PC-9 (cell line): ENCODE measurements at regions not wholly inside any gene's neighbourhood (a gene's known extent, or its start where the extent isn't known, plus 50 kb on each side); places are given as distances from the start of the nearest gene placed in this dataset.
"Not testable (repeated sequence)": the region's sequence is repeated elsewhere in the genome, so short reads cannot be mapped to it uniquely, and the experiment has no call there.

Experiments used
- BruUV-seq: library from RNA; stranded (reverse); fragments of 400-500 nt; replicated peaks from 2 replicates; lab custom pipeline; 2021; lab: Mats Ljungman, UMichigan
- CTCF ChIA-PET: fragments of 300-600 bp; sonication (Branson Sonifier 250); formaldehyde crosslinking; loops from one replicate; lab custom pipeline; 2022; ENCODE audit warnings: antibody characterized with exemption; lab: Charles Lee
- POLR2A ChIA-PET: fragments of 300-600 bp; sonication (Branson Sonifier 250); formaldehyde crosslinking; loops from one replicate; lab custom pipeline; 2022; ENCODE audit warnings: antibody characterized with exemption; ENCODE audit not compliant: unreplicated experiment; lab: Charles Lee
- DNase-seq, 2 experiments: peaks; one replicate each; pipeline versions ENCODE4 v3.0.0 to v3.0.0-alpha.2; 2015 to 2022; ENCODE audit warnings: mixed read lengths in 1 of 2
- H2AFZ ChIP-seq: fragments of 200-600 bp; sonication (generic); 2 replicates; pipeline ENCODE4 v1.8.1; 2017; ENCODE audit warnings: antibody characterized with exemption
- H3F3A ChIP-seq: fragments of 200-600 bp; sonication (generic); 2 replicates; pipeline ENCODE4 v1.8.1; 2017; ENCODE audit warnings: antibody characterized with exemption, mild to moderate bottlenecking, low read depth; ENCODE audit not compliant: insufficient read depth
- H3K27ac ChIP-seq: fragments of 200-600 bp; sonication (generic); 2 replicates; pipeline ENCODE4 v1.6.1; 2016; ENCODE audit warnings: mixed run types
- H3K27me3 ChIP-seq: fragments of 200-600 bp; sonication (generic); 2 replicates; pipeline ENCODE4 v1.6.1; 2016; ENCODE audit warnings: low read depth, mixed run types; ENCODE audit not compliant: insufficient read depth
- H3K36me3 ChIP-seq: fragments of 200-600 bp; sonication (generic); 2 replicates; pipeline ENCODE4 v1.6.1; 2016; ENCODE audit warnings: low read depth, mixed run types
- H3K4me1 ChIP-seq: fragments of 200-600 bp; sonication (generic); replicated peaks from 2 replicates; pipeline ENCODE4 v1.6.1; 2016; ENCODE audit warnings: mixed run types; ENCODE audit not compliant: insufficient read depth
- H3K4me2 ChIP-seq: fragments of 200-600 bp; sonication (generic); 2 replicates; pipeline ENCODE4 v1.6.1; 2017; ENCODE audit warnings: mixed run types
- H3K4me3 ChIP-seq: fragments of 200-600 bp; sonication (generic); 2 replicates; pipeline ENCODE4 v1.6.1; 2016; ENCODE audit warnings: mixed run types
- H3K79me2 ChIP-seq: fragments of 200-600 bp; sonication (generic); 2 replicates; pipeline ENCODE4 v1.6.1; 2017; ENCODE audit warnings: low read depth, mixed run types
- H3K9me2 ChIP-seq: fragments of 200-600 bp; sonication (generic); 2 replicates; pipeline ENCODE4 v1.8.1; 2017; ENCODE audit warnings: mild to moderate bottlenecking; ENCODE audit not compliant: insufficient read depth
- H3K9me3 ChIP-seq: fragments of 200-600 bp; sonication (generic); 2 replicates; pipeline ENCODE4 v1.8.1; 2016; ENCODE audit warnings: low read depth; ENCODE audit not compliant: insufficient read depth
- H4K20me1 ChIP-seq: fragments of 200-600 bp; sonication (generic); 2 replicates; pipeline ENCODE4 v1.8.1; 2017; ENCODE audit not compliant: insufficient read depth
- CTCF ChIP-seq: fragments of 200-600 bp; sonication (generic); conservative IDR thresholded peaks from 2 replicates; pipeline ENCODE4 v1.6.1; 2017; ENCODE audit warnings: mixed run types, antibody characterized with exemption, mild to moderate bottlenecking, moderate library complexity
- EZH2 ChIP-seq: fragments of 200-600 bp; sonication (generic); IDR thresholded peaks from 2 replicates; pipeline ENCODE4 v1.8.0; 2017; ENCODE audit warnings: antibody characterized with exemption, low read depth
- intact Hi-C: fragments of 100-400 bp; cut with micrococcal nuclease; formaldehyde crosslinking; loops from one replicate; pipeline ENCODE4 v1.10.0; 2022; ENCODE audit not compliant: unreplicated experiment

GRCh38 chr16:48064971-48065370 lies 90.8 kb downstream of the ABCC12 start:
- intact Hi-C loops: no loop called here
- no peaks in the 10 kb centered on the region for H3K9me2 ChIP-seq
- no peak overlapping the region for H3K4me3 ChIP-seq
- no peaks in the 10 kb centered on the region for H3F3A ChIP-seq
- H3K27me3 ChIP-seq: no peaks in the 10 kb centered on the region
- H3K79me2 ChIP-seq: no peaks in the 10 kb centered on the region
- no peak overlapping the region for H3K27ac ChIP-seq
- peak in 1 of 2 experiments; percentile 35 for DNase-seq
- POLR2A ChIA-PET: no interaction called here
- H3K4me2 ChIP-seq: no peak overlapping the region
- no peaks in the 10 kb centered on the region for H3K9me3 ChIP-seq
- H2AFZ ChIP-seq: no peak overlapping the region
- CTCF ChIA-PET: no interaction called here
- no peaks in the 10 kb centered on the region for H4K20me1 ChIP-seq
- H3K4me1 ChIP-seq: no peaks in the 10 kb centered on the region
- TF ChIP-seq EZH2 (no peak), CTCF (no peak)
- H3K36me3 ChIP-seq: no peaks in the 10 kb centered on the region
- BruUV-seq: no TSS peak

DNA sequence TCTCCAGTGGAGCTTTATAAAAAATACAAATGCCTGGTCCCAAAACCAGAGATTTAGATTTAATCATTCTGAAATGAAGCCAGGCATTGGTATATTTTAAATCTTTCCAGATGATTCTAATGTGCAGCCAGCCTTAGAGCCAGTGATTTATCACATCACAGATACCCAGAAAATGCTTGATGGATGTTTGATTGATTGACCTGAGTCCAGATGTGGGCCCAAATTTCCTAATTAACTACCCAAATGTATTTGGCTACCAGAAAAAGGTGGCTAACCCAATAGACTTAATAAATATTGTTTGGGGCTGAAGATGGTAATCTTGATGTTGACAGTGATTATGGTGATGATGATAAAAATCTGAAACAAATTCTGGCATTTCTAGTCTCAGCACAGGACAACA lies 93.1 kb downstream of the ABCC12 start:
- no peaks in the 10 kb centered on the region for H3K79me2 ChIP-seq
- H3K36me3 ChIP-seq: no peaks in the 10 kb centered on the region
- no peaks in the 10 kb centered on the region for H3K27me3 ChIP-seq
- intact Hi-C loops: no loop called here
- no peaks in the 10 kb centered on the region for H3F3A ChIP-seq
- POLR2A ChIA-PET: no interaction called here
- H3K4me2 ChIP-seq: no peak overlapping the region
- no peaks in the 10 kb centered on the region for H3K9me2 ChIP-seq
- TF ChIP-seq EZH2 (no peak), CTCF (no peak)
- no peak for DNase-seq
- CTCF ChIA-PET: no interaction called here
- H3K27ac ChIP-seq: no peak overlapping the region
- no peaks in the 10 kb centered on the region for H3K9me3 ChIP-seq
- H3K4me3 ChIP-seq: no peak overlapping the region
- H4K20me1 ChIP-seq: no peaks in the 10 kb centered on the region
- no peak overlapping the region for H2AFZ ChIP-seq
- BruUV-seq: no TSS peak
- no peaks in the 10 kb centered on the region for H3K4me1 ChIP-seq

GRCh38 chr16:48059936-48060335 lies 95.9 kb downstream of the ABCC12 start:
- H3F3A ChIP-seq: no peaks in the 10 kb centered on the region
- no peak overlapping the region for H3K27ac ChIP-seq
- H4K20me1 ChIP-seq: no peaks in the 10 kb centered on the region
- no peaks in the 10 kb centered on the region for H3K79me2 ChIP-seq
- ChIA-PET CTCF (no interaction called here), POLR2A (interaction anchor here (0.9 kb wide), 1 partner anchor 134 kb away, joined by 13 read pairs; no protein-coding TSS in a partner anchor)
- TF ChIP-seq EZH2: no peak
- no peak for TF ChIP-seq CTCF
- H3K9me3 ChIP-seq: no peaks in the 10 kb centered on the region
- no peak for DNase-seq
- BruUV-seq: no TSS peak
- H3K4me3 ChIP-seq: no peak overlapping the region
- no peak overlapping the region for H3K4me2 ChIP-seq
- no peaks in the 10 kb centered on the region for H3K4me1 ChIP-seq
- intact Hi-C loops: loop anchor here (5.0 to 10.0 kb wide), 5 partner anchors 133 to 595 kb away; partner anchors contain the start of genes ITFG1 and PHKB
- H3K27me3 ChIP-seq: no peaks in the 10 kb centered on the region
- H2AFZ ChIP-seq: no peak overlapping the region
- H3K36me3 ChIP-seq: no peaks in the 10 kb centered on the region
- H3K9me2 ChIP-seq: no peaks in the 10 kb centered on the region

GRCh38 chr16:48059190-48059589 lies 96.6 kb downstream of the ABCC12 start:
- H3K79me2 ChIP-seq, H2AFZ ChIP-seq, POLR2A ChIA-PET, H3K27me3 ChIP-seq, DNase-seq, H4K20me1 ChIP-seq, H3K27ac ChIP-seq, H3K9me2 ChIP-seq, BruUV-seq, H3F3A ChIP-seq, H3K4me3 ChIP-seq, H3K4me1 ChIP-seq, H3K9me3 ChIP-seq, H3K4me2 ChIP-seq, H3K36me3 ChIP-seq, CTCF ChIA-PET: not testable (repeated sequence)
- intact Hi-C loops: loop anchor here (5.0 to 10.0 kb wide), 5 partner anchors 132 to 594 kb away; partner anchors contain the start of genes ITFG1 and PHKB
